Esophagus squamous epithelium (tissue), 5 donors: ENCODE measurements at regions not wholly inside any gene's neighbourhood (a gene's known extent, or its start where the extent isn't known, plus 50 kb on each side); places are given as distances from the start of the nearest gene placed in this dataset.

Source experiments
- DNase-seq: peaks from one replicate; lab custom pipeline; 2025; lab: John Stamatoyannopoulos, UW
- H3K27ac ChIP-seq, 4 donors: fragments of 200-600 bp; sonication (generic); one replicate each; pipeline ENCODE4 v1.5.1; 2016 to 2019; ENCODE audit warnings: mild to moderate bottlenecking in 1 of 4
- H3K27me3 ChIP-seq, 4 donors: fragments of 200-600 bp; sonication (generic); 1 replicate in 3 of 4; 2 replicates in 1 of 4; pipeline versions ENCODE4 v1.5.1 to v1.6.0; 2017 to 2021; ENCODE audit warnings: antibody characterized with exemption in 1 of 4
- H3K36me3 ChIP-seq, 3 donors: fragments of 200-600 bp; sonication (generic); one replicate each; pipeline ENCODE4 v1.5.1; 2016 to 2019
- H3K4me1 ChIP-seq, 3 donors: fragments of 200-600 bp; sonication (generic); one replicate each; pipeline ENCODE4 v1.5.1; 2017 to 2019
- H3K4me3 ChIP-seq, 4 donors: fragments of 200-600 bp; sonication (generic); 1 replicate in 3 of 4; 2 replicates in 1 of 4; pipeline ENCODE4 v1.5.1; 2016 to 2019; ENCODE audit warnings: mild to moderate bottlenecking in 2 of 4, moderate library complexity in 1 of 4
- H3K9me3 ChIP-seq, 3 donors: fragments of 200-600 bp; sonication (generic); one replicate each; pipeline ENCODE4 v1.5.1; 2016 to 2019
- CTCF ChIP-seq, 6 experiments: fragments of 450-650 bp in 4 of 6; fragments of 200-600 bp in 2 of 6; sonication (generic) in 2 of 6; IDR thresholded peaks; one replicate each; pipeline ENCODE4 v1.5.1; 2016 to 2019; ENCODE audit warnings: antibody characterized with exemption in 6 of 6, mild to moderate bottlenecking in 4 of 6, moderate library complexity in 4 of 6
- POLR2A ChIP-seq, 4 donors: fragments of 450-650 bp; IDR thresholded peaks; one replicate each; pipeline ENCODE4 v1.6.1; 2017; ENCODE audit warnings: antibody characterized with exemption in 4 of 4, mild to moderate bottlenecking in 4 of 4, moderate library complexity in 3 of 4
- WGBS, 2 donors: methylation state at CpG; one replicate each; pipeline ENCODE4 v1.1.5; 2018; 5-methylcytosine and 5-hydroxymethylcytosine counted together
- intact Hi-C: fragments of 100-400 bp; cut with DNase I; formaldehyde crosslinking; loops from one replicate; pipeline ENCODE4 v1.15.0; 2022
- donor health status: DM: yes; HTN: yes; CAD: no.

GRCh38 chr2:81940266-81940955 is 1635.9 kb upstream of the LRRTM1 start:
- no peak for DNase-seq

GRCh38 chr2:81937944-81938343 is 1633.4 kb upstream of the LRRTM1 start:
- WGBS, 2 donors: 43 to 47% methylated on average over 1 of the region's 1 CpG
- H3K27ac ChIP-seq: no peak overlapping the region

More at GRCh38 chr2:81940266-81940955, 1635.9 kb upstream of the LRRTM1 start:
- H3K27me3 ChIP-seq: no peaks in the 10 kb centered on the region
- H3K27ac ChIP-seq: no peak overlapping the region
- TF ChIP-seq POLR2A (IDR thresholded peaks at IDR 0.05) (no peak), CTCF (IDR thresholded peaks at IDR 0.05) (no peak)
- H3K4me1 ChIP-seq: no peaks in the 10 kb centered on the region
- 35 to 49% methylated on average over 6 to 7 of the region's 7 CpGs for WGBS, 2 donors
- H3K9me3 ChIP-seq: peaks cover 0 to 5% (median under 1%) of the 10 kb centered on the region in 3 donors
- no peak overlapping the region for H3K4me3 ChIP-seq
- intact Hi-C loops: no loop called here
- no peaks in the 10 kb centered on the region for H3K36me3 ChIP-seq

GRCh38 chr2:81903534-81903933 is 1599.0 kb upstream of the LRRTM1 start:
- Histone ChIP-seq H3K9me3 (no peaks in the 10 kb centered on the region), H3K4me1 (no peaks in the 10 kb centered on the region), H3K27ac (no peak overlapping the region), H3K36me3 (no peaks in the 10 kb centered on the region), H3K4me3 (no peak overlapping the region), H3K27me3 (no peaks in the 10 kb centered on the region)
- WGBS, 2 donors: 68 to 84% methylated on average over 4 of the region's 4 CpGs
- intact Hi-C loops: no loop called here
- no peak for DNase-seq
- no peak for TF ChIP-seq CTCF (IDR thresholded peaks at IDR 0.05)
- TF ChIP-seq POLR2A (IDR thresholded peaks at IDR 0.05): no peak

More at GRCh38 chr2:81937944-81938343, 1633.4 kb upstream of the LRRTM1 start:
- no peak for DNase-seq
- Histone ChIP-seq H3K4me3 (no peak overlapping the region), H3K9me3 (no peaks in the 10 kb centered on the region), H3K36me3 (no peaks in the 10 kb centered on the region), H3K4me1 (no peaks in the 10 kb centered on the region), H3K27me3 (no peaks in the 10 kb centered on the region)
- intact Hi-C loops: no loop called here
- TF ChIP-seq CTCF (IDR thresholded peaks at IDR 0.05) (no peak), POLR2A (IDR thresholded peaks at IDR 0.05) (no peak)

- no peak for TF ChIP-seq POLR2A (IDR thresholded peaks at IDR 0.05)
- no peak for TF ChIP-seq CTCF (IDR thresholded peaks at IDR 0.05)
- Histone ChIP-seq H3K27ac (no peak overlapping the region), H3K4me3 (no peak overlapping the region), H3K4me1 (no peaks in the 10 kb centered on the region), H3K36me3 (no peaks in the 10 kb centered on the region), H3K9me3 (no peaks in the 10 kb centered on the region), H3K27me3 (no peaks in the 10 kb centered on the region)
- intact Hi-C loops: no loop called here
- no peak for DNase-seq
- 52 to 54% methylated on average over 3 of the region's 3 CpGs for WGBS, 2 donors
These were observed 1596.5 kb upstream of the LRRTM1 start for GRCh38 chr2:81901017-81901416.

- H3K27ac ChIP-seq: no peak overlapping the region
- H3K27me3 ChIP-seq: no peaks in the 10 kb centered on the region
- 61 to 78% methylated on average over 5 of the region's 5 CpGs for WGBS, 2 donors
- no peak for DNase-seq
- intact Hi-C loops: no loop called here
- H3K9me3 ChIP-seq: no peaks in the 10 kb centered on the region
- H3K4me1 ChIP-seq: no peaks in the 10 kb centered on the region
- H3K36me3 ChIP-seq: no peaks in the 10 kb centered on the region
- no peak overlapping the region for H3K4me3 ChIP-seq
- TF ChIP-seq POLR2A (IDR thresholded peaks at IDR 0.05) (no peak), CTCF (IDR thresholded peaks at IDR 0.05) (no peak)
These were observed 1591.2 kb upstream of the LRRTM1 start for GRCh38 chr2:81895620-81896250.
